C4-2B (cell line): ENCODE measurements at regions not wholly inside any gene's neighbourhood (a gene's known extent, or its start where the extent isn't known, plus 50 kb on each side); places are given as distances from the start of the nearest gene placed in this dataset.

ENCODE experiments used
- CTCF ChIP-seq: fragments of 450-650 bp; conservative IDR thresholded peaks from 2 replicates; pipeline ENCODE4 v1.5.1; 2017; ENCODE audit warnings: mild to moderate bottlenecking
- ZFX ChIP-seq: fragments of 450-650 bp; IDR thresholded peaks from 2 replicates; pipeline ENCODE4 v1.6.1; 2017

GRCh38 chr2:53275743-53276142 lies 491.9 kb upstream of the CHAC2 start:
- no peak for TF ChIP-seq CTCF
- TF ChIP-seq ZFX = no peak
